OCI-LY7 (cell line): ENCODE measurements at regions not wholly inside any gene's neighbourhood (a gene's known extent, or its start where the extent isn't known, plus 50 kb on each side); places are given as distances from the start of the nearest gene placed in this dataset.

ENCODE experiments used
- BruUV-seq: library from RNA; stranded (reverse); fragments of 400-500 nt; replicated peaks from 2 replicates; lab custom pipeline; 2021; lab: Mats Ljungman, UMichigan
- CTCF ChIA-PET: fragments of 300-600 bp; sonication (Branson Sonifier 250); formaldehyde crosslinking; loops from one replicate; lab custom pipeline; 2022; ENCODE audit warnings: antibody characterized with exemption; ENCODE audit not compliant: unreplicated experiment; lab: Charles Lee
- POLR2A ChIA-PET: fragments of 300-600 bp; sonication (Branson Sonifier 250); formaldehyde crosslinking; loops from one replicate; lab custom pipeline; 2022; ENCODE audit warnings: antibody characterized with exemption; lab: Charles Lee
- DNase-seq: peaks from one replicate; pipeline ENCODE4 v3.0.0-alpha.2; 2015; ENCODE audit warnings: low spot score
- H2AFZ ChIP-seq: fragments of 200-600 bp; sonication (generic), shearing (Covaris generic); 2 replicates; pipeline ENCODE4 v1.6.1; 2014; ENCODE audit warnings: mild to moderate bottlenecking, antibody characterized with exemption, low read length, moderate library complexity
- H3K27ac ChIP-seq: fragments of 200-600 bp; sonication (generic); 2 replicates; pipeline ENCODE4 v1.5.1; 2014; ENCODE audit warnings: mixed run types, low read depth, mild to moderate bottlenecking, moderate library complexity, low read length, inconsistent platforms; ENCODE audit not compliant: poor library complexity, severe bottlenecking
- H3K36me3 ChIP-seq: fragments of 200-600 bp; sonication (generic); 2 replicates; pipeline ENCODE4 v1.6.1; 2014; ENCODE audit warnings: mild to moderate bottlenecking, antibody characterized with exemption, low read length, moderate library complexity, mixed read lengths; ENCODE audit not compliant: insufficient read depth
- H3K4me1 ChIP-seq: fragments of 200-600 bp; sonication (generic); 2 replicates; pipeline ENCODE4 v1.5.1; 2014; ENCODE audit warnings: mild to moderate bottlenecking, low read length; ENCODE audit not compliant: insufficient read depth, poor library complexity, severe bottlenecking
- H3K4me2 ChIP-seq: fragments of 200-600 bp; sonication (generic); 2 replicates; pipeline ENCODE4 v1.6.1; 2014; ENCODE audit warnings: mild to moderate bottlenecking, low read length
- H3K4me3 ChIP-seq: fragments of 200-600 bp; sonication (generic); 2 replicates; pipeline ENCODE4 v1.5.1; 2014; ENCODE audit warnings: mild to moderate bottlenecking, low read depth, low read length; ENCODE audit not compliant: poor library complexity, severe bottlenecking
- H3K79me2 ChIP-seq: fragments of 200-600 bp; sonication (generic); 2 replicates; pipeline ENCODE4 v1.6.1; 2016; ENCODE audit warnings: low read depth, mild to moderate bottlenecking, low read length, moderate library complexity, mixed read lengths; ENCODE audit not compliant: insufficient read depth
- H3K9me2 ChIP-seq: fragments of 200-600 bp; sonication (generic); 2 replicates; pipeline ENCODE4 v1.6.1; 2016; ENCODE audit warnings: mild to moderate bottlenecking, low read length, mixed read lengths; ENCODE audit not compliant: insufficient read depth
- H3K9me3 ChIP-seq: fragments of 200-600 bp; sonication (generic); 2 replicates; pipeline ENCODE4 v1.6.1; 2014; ENCODE audit warnings: mild to moderate bottlenecking, mixed run types, low read length, mixed read lengths
- H4K20me1 ChIP-seq: fragments of 200-600 bp; sonication (generic); 2 replicates; pipeline ENCODE4 v1.6.1; 2014; ENCODE audit warnings: mild to moderate bottlenecking, antibody characterized with exemption, low read length, moderate library complexity, mixed read lengths; ENCODE audit not compliant: insufficient read depth
- CTCF ChIP-seq: fragments of 200-600 bp; sonication (generic); conservative IDR thresholded peaks from 2 replicates; pipeline ENCODE4 v1.5.1; 2014; ENCODE audit warnings: mild to moderate bottlenecking, antibody characterized with exemption, low read length, moderate library complexity, mixed read lengths
- EZH2phosphoT487 ChIP-seq: fragments of 200-600 bp; sonication (generic); IDR thresholded peaks from 2 replicates; pipeline ENCODE4 v1.6.1; 2018; ENCODE audit warnings: low read depth, borderline replicate concordance, mild to moderate bottlenecking, mixed run types, antibody characterized with exemption, low read length, moderate library complexity, mixed read lengths
- intact Hi-C: fragments of 100-400 bp; cut with micrococcal nuclease; formaldehyde crosslinking; loops from one replicate; pipeline ENCODE4 v1.10.0; 2022; ENCODE audit not compliant: unreplicated experiment

- H3K36me3 ChIP-seq: no peaks in the 10 kb centered on the region
- intact Hi-C loops: no loop called here
- ChIA-PET POLR2A (no interaction called here), CTCF (no interaction called here)
- no peak overlapping the region for H3K27ac ChIP-seq
- H3K4me2 ChIP-seq: no peak overlapping the region
- no peaks in the 10 kb centered on the region for H3K9me2 ChIP-seq
- H3K4me3 ChIP-seq: no peak overlapping the region
- TF ChIP-seq CTCF (no peak), EZH2phosphoT487 (no peak)
- no peaks in the 10 kb centered on the region for H3K79me2 ChIP-seq
- no TSS peak for BruUV-seq
- no peaks in the 10 kb centered on the region for H3K9me3 ChIP-seq
- no peak for DNase-seq
- H3K4me1 ChIP-seq: no peaks in the 10 kb centered on the region
- H2AFZ ChIP-seq: no peak overlapping the region
- H4K20me1 ChIP-seq: no peaks in the 10 kb centered on the region
Measured at GRCh38 chr9:18353473-18353872, 120.5 kb upstream of the ADAMTSL1 start.

GRCh38 chr9:18357321-18357720 is 116.6 kb upstream of the ADAMTSL1 start:
- CTCF ChIA-PET: no interaction called here
- Histone ChIP-seq H3K4me2 (no peak overlapping the region), H3K4me3 (no peak overlapping the region), H4K20me1 (no peaks in the 10 kb centered on the region), H2AFZ (no peak overlapping the region), H3K36me3 (no peaks in the 10 kb centered on the region), H3K9me3 (no peaks in the 10 kb centered on the region), H3K79me2 (no peaks in the 10 kb centered on the region), H3K4me1 (peaks cover 15% of the 10 kb centered on the region), H3K9me2 (no peaks in the 10 kb centered on the region), H3K27ac (no peak overlapping the region)
- intact Hi-C loops: no loop called here
- DNase-seq: no peak
- TF ChIP-seq EZH2phosphoT487: no peak
- no peak for TF ChIP-seq CTCF
- POLR2A ChIA-PET: interaction anchor here (0.7 to 1.5 kb wide), 5 partner anchors 10 to 1928 kb away, joined by 3 to 5 read pairs (median 3); no protein-coding TSS in a partner anchor
- BruUV-seq: no TSS peak

GRCh38 chr9:18358325-18358724 is 115.6 kb upstream of the ADAMTSL1 start:
- Histone ChIP-seq H3K36me3 (no peaks in the 10 kb centered on the region), H3K4me1 (peaks cover 25% of the 10 kb centered on the region), H3K9me2 (no peaks in the 10 kb centered on the region), H4K20me1 (no peaks in the 10 kb centered on the region), H3K27ac (no peak overlapping the region), H3K79me2 (no peaks in the 10 kb centered on the region), H3K4me3 (no peak overlapping the region), H3K9me3 (no peaks in the 10 kb centered on the region), H2AFZ (no peak overlapping the region), H3K4me2 (no peak overlapping the region)
- intact Hi-C loops: no loop called here
- ChIA-PET CTCF (no interaction called here), POLR2A (interaction anchor here (1.5 kb wide), 1 partner anchor 31 kb away, joined by 5 read pairs; no protein-coding TSS in a partner anchor)
- no TSS peak for BruUV-seq
- no peak for TF ChIP-seq CTCF
- no peak for TF ChIP-seq EZH2phosphoT487
- DNase-seq: no peak
